Skeletal muscle tissue (tissue), 3 donors: ENCODE measurements at regions not wholly inside any gene's neighbourhood (a gene's known extent, or its start where the extent isn't known, plus 50 kb on each side); places are given as distances from the start of the nearest gene placed in this dataset.

Experiments used
- H3K27ac ChIP-seq: one replicate; pipeline ENCODE4 v1.7.0; 2013; ENCODE audit warnings: mild to moderate bottlenecking, low read depth, low read length, inconsistent platforms
- H3K27me3 ChIP-seq, 3 donors: one replicate each; pipeline ENCODE4 v1.7.0; 2013; ENCODE audit warnings: low read length in 3 of 3; ENCODE audit not compliant: control insufficient read depth in 3 of 3, insufficient read depth in 3 of 3
- H3K36me3 ChIP-seq, 3 donors: one replicate each; pipeline ENCODE4 v1.7.0; 2013; ENCODE audit warnings: low read length in 3 of 3; ENCODE audit not compliant: control insufficient read depth in 3 of 3, insufficient read depth in 3 of 3
- H3K4me1 ChIP-seq, 3 donors: one replicate each; pipeline ENCODE4 v1.7.0; 2013; ENCODE audit warnings: low read length in 3 of 3, mild to moderate bottlenecking in 3 of 3; ENCODE audit not compliant: control insufficient read depth in 3 of 3, insufficient read depth in 3 of 3
- H3K4me3 ChIP-seq, 3 donors: one replicate each; pipeline ENCODE4 v1.7.0; 2013; ENCODE audit warnings: low read length in 3 of 3
- H3K9ac ChIP-seq, 3 donors: one replicate each; pipeline ENCODE4 v1.7.0; 2013; ENCODE audit warnings: low read length in 3 of 3, mild to moderate bottlenecking in 3 of 3, moderate library complexity in 2 of 3, low read depth in 1 of 3
- H3K9me3 ChIP-seq, 3 donors: one replicate each; pipeline ENCODE4 v1.7.0; 2013; ENCODE audit warnings: low read length in 3 of 3; ENCODE audit not compliant: control insufficient read depth in 3 of 3
- donor health status: Osteomylitis.

DNA sequence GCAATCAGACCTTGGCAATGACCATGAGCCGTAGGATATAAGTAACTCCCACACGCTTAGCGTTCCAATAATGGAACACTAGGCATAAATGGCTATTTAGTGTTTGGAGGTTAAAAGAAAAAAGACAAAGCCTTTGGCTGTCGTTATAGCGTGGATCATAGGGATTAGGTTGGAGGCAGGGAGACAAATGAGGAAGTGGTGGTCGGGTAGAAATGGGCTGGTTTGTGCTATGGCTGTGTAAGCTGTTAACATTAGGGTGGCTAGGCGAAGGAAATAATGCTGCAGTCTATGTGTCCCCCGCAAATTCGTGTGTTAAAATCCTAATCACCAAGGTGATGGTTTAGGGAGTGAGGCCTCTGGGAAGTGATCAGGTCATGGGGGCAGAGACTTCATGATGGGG, 120.4 kb upstream of the IRX6 start:
- no peak overlapping the region for H3K9ac ChIP-seq
- no peak overlapping the region for H3K4me3 ChIP-seq
- H3K27me3 ChIP-seq = peaks cover 0 to 3% (median 0%) of the 10 kb centered on the region in 3 donors
- H3K9me3 ChIP-seq = no peaks in the 10 kb centered on the region
- no peak overlapping the region for H3K27ac ChIP-seq
- no peaks in the 10 kb centered on the region for H3K36me3 ChIP-seq
- no peaks in the 10 kb centered on the region for H3K4me1 ChIP-seq

DNA sequence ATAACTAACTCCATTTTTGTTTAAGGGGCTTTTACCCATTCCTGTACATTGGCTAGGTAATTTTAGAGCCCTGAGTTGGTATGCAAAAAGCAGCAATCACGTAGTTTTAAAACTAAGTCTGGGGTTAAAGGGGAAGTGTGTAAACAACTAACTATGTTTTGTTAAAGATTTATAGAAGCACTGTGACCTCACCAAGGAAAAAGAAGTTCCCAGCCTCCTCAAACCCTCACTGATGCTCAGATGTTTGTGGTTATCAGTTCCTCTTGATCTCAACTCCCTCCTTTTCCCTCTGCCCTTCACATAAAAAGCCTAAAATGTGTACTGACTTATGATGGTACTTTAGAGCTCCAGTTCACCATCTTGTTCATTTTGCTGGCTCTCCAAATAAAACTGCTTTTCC, 119.9 kb upstream of the IRX6 start:
- no peaks in the 10 kb centered on the region for H3K4me1 ChIP-seq
- no peak overlapping the region for H3K27ac ChIP-seq
- no peak overlapping the region for H3K9ac ChIP-seq
- peaks cover 0 to 3% (median 0%) of the 10 kb centered on the region in 3 donors for H3K27me3 ChIP-seq
- no peak overlapping the region for H3K4me3 ChIP-seq
- H3K9me3 ChIP-seq = no peaks in the 10 kb centered on the region
- H3K36me3 ChIP-seq = no peaks in the 10 kb centered on the region

DNA sequence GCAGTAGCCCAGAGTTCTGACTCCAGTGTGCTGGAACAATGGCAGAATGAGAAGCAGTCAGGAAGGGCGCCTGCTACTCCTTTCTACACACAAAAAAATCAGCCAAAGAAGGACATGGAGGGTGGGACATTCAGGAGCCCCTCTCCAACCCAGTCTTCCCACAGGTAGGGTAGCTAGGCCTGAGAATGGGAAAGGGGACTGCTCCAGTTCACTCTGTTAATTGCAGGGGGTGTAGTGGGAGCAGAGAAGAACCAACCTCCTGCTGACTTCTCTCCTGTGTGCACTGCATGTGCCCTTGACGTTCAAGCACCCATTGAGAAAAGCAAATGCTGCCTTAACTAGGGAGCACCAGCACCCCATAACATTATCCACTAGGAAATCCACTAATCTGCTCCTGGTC, 119.1 kb upstream of the IRX6 start:
- no peaks in the 10 kb centered on the region for H3K36me3 ChIP-seq
- no peak overlapping the region for H3K27ac ChIP-seq
- H3K4me1 ChIP-seq = no peaks in the 10 kb centered on the region
- no peak overlapping the region for H3K9ac ChIP-seq
- H3K27me3 ChIP-seq = peaks cover 0 to 3% (median 0%) of the 10 kb centered on the region in 3 donors
- H3K9me3 ChIP-seq = no peaks in the 10 kb centered on the region
- no peak overlapping the region for H3K4me3 ChIP-seq

DNA sequence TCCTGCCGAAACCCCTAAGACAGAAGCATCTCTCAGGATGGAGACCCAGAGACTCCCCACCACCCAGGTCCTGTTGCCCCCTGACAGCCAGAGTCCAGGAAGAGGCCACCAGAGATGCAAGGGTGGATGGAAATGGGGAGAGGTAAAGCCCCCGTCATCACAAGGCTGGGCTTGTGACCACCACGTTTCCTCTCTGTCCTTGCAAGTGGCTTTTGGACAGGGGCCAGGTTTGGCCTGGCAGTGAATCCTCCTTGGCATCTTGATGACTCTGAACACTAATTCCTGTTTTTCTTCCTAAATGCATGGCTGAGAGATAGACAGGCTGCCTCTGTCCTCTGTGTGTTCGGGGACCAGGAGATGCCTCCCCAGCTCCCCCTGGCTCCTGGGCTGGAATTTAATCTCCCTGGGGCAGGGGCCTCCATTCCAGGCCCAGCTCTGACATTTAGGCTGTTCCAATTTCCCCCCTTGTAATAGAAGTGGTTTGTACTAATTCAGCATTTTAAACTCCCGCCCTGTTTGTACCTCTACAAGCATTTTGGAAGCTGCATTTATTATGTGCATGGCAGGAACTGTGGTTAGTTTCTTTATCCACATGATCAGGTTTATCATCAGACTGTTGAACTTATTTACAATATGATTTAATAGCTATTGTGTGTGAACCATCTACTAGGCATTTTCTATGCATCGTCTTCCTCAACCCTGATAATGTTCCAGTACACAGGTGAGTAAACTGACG, 116.1 kb upstream of the IRX6 start:
- no peak overlapping the region for H3K4me3 ChIP-seq
- H3K27ac ChIP-seq = no peak overlapping the region
- H3K9ac ChIP-seq = no peak overlapping the region
- no peaks in the 10 kb centered on the region for H3K4me1 ChIP-seq
- H3K27me3 ChIP-seq = peaks cover 0 to 3% (median 0%) of the 10 kb centered on the region in 3 donors
- no peaks in the 10 kb centered on the region for H3K36me3 ChIP-seq
- H3K9me3 ChIP-seq = no peaks in the 10 kb centered on the region

DNA sequence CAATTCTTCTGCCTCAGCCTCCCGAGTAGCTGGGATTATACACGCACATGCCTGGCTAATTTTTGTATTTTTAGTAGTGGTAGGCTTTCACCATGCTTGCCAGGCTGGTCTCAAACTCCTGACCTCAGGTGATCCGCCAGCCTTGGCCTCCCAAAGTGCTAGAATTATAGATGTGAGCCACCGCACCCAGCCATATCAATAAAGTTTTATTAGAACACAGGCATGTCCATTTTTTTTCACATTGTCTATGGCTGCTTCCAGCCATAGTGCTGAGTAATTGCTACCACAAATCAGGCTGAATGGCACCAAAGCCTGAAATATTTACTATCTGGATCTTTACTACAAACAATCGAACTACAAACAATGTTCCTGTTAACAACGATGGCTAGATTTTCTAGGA, 114.4 kb upstream of the IRX6 start:
- Histone ChIP-seq H3K36me3 (no peaks in the 10 kb centered on the region), H3K4me3 (no peak overlapping the region), H3K9ac (no peak overlapping the region), H3K4me1 (no peaks in the 10 kb centered on the region), H3K27me3 (peaks cover 0 to 3% (median 0%) of the 10 kb centered on the region in 3 donors), H3K9me3 (no peaks in the 10 kb centered on the region), H3K27ac (no peak overlapping the region)

DNA sequence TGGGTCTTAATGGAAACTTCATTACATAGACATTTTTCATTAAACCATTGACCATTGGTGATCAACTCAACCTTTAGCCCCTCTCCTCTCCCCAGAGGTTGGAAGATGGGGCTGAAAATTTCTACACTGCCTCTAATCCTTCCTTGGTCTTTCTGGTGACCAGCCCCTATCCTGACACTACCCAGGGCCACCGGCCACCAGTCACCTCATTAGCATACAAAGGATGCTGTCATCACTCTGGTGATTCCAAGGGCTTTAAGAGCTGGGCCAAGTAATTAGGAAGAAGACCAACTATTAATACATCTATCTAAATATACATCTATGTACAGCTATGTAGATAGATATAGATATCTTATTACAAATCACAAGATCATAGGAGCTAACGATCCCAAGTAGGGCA, 111.2 kb upstream of the IRX6 start:
- no peak overlapping the region for H3K27ac ChIP-seq
- H3K27me3 ChIP-seq = no peaks in the 10 kb centered on the region
- H3K9ac ChIP-seq = no peak overlapping the region
- no peak overlapping the region for H3K4me3 ChIP-seq
- no peaks in the 10 kb centered on the region for H3K4me1 ChIP-seq
- no peaks in the 10 kb centered on the region for H3K36me3 ChIP-seq
- H3K9me3 ChIP-seq = no peaks in the 10 kb centered on the region

DNA sequence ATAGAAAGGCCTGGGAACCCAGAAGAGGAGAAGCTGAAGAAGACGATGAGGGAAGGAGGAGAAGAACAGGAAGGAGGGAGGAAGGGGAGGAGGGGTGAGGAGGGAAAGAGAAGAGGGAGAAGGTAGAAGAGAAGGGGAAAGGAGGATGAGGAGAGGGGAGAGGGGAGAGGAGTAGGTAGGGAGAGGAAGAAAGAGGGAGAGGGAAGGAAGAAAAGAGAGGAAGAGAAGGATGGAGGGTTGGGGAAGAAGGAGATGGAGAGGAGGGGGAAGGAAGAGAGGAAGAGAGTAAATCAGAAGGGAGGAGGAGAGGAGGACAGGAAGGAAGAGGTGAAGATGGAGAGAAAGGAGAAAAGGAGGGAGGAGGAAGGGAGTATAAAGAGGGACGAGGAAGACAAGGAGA, 109.6 kb upstream of the IRX6 start:
- no peaks in the 10 kb centered on the region for H3K4me1 ChIP-seq
- no peaks in the 10 kb centered on the region for H3K9me3 ChIP-seq
- no peaks in the 10 kb centered on the region for H3K27me3 ChIP-seq
- H3K4me3 ChIP-seq = no peak overlapping the region
- H3K36me3 ChIP-seq = no peaks in the 10 kb centered on the region
- no peak overlapping the region for H3K27ac ChIP-seq
- no peak overlapping the region for H3K9ac ChIP-seq

DNA sequence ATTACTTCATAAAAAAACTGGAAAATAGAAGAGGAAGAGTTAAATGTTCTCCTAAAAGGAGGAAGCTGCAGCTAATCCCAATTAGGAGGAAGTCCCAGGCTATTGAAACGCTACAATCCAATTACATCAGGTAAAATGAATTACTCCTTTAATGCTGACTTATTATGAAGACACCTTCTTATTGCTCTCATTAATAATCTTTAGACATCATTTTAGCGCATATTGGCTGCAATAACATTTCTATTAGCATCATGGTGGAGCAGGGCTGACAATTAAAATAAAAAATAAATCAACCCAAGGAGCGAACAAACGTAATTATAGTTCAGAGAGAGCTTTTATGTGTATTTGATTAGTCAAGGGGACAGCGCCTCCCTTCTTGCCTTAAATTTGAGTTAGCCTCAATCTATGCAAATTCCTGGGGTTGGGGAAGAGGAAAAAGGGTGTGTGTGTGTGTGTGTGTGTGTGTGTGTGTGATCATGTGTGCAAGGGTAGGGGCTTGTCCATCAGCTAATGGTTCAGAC, 109.0 kb upstream of the IRX6 start:
- Histone ChIP-seq H3K27ac (no peak overlapping the region), H3K4me3 (no peak overlapping the region), H3K36me3 (no peaks in the 10 kb centered on the region), H3K4me1 (no peaks in the 10 kb centered on the region), H3K9me3 (no peaks in the 10 kb centered on the region), H3K27me3 (no peaks in the 10 kb centered on the region), H3K9ac (no peak overlapping the region)

DNA sequence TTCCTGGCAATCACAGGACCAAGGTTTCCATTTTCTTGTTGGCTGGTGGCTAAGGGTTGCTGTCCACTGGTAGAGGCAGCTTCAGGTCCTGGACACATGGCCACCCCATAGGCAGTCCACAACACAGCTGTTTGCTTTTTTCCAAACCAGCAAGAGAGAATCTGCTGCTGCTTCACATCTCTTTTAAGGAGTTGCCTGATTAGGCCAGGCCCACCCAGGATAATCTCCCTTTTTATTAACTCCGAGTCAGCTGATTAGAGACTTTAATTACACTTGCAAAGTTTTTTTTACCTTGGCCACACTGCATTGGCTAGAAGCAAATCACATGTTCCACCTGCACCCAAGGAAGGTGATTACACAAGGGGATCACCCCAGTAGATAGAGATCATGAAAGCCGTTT, 106.6 kb upstream of the IRX6 start:
- H3K27ac ChIP-seq = no peak overlapping the region
- H3K4me3 ChIP-seq = no peak overlapping the region
- H3K27me3 ChIP-seq = no peaks in the 10 kb centered on the region
- H3K9me3 ChIP-seq = no peaks in the 10 kb centered on the region
- H3K9ac ChIP-seq = no peak overlapping the region
- H3K36me3 ChIP-seq = no peaks in the 10 kb centered on the region
- H3K4me1 ChIP-seq = no peaks in the 10 kb centered on the region

DNA sequence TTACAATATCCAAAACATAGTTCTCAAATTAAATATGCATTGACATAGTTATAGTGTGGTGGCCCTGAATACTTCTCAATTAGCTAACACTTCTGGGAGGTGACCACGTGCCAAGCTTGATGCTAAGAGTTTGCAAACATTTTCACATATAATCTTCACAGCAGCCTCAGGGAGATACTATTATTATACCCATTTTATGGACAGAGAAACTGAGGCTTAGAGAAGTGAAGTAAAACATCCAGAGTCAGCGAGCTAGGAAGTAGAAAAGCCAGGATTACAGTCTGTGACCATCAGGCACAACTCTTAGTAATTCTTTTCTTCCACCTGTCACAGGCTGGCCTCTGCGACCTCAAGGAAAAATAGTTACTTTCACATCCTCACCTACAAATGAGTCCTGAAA, 102.2 kb upstream of the IRX6 start:
- no peaks in the 10 kb centered on the region for H3K36me3 ChIP-seq
- H3K27me3 ChIP-seq = no peaks in the 10 kb centered on the region
- H3K27ac ChIP-seq = no peak overlapping the region
- H3K4me1 ChIP-seq = no peaks in the 10 kb centered on the region
- peaks cover 0 to 7% (median 0%) of the 10 kb centered on the region in 3 donors for H3K9me3 ChIP-seq
- no peak overlapping the region for H3K9ac ChIP-seq
- H3K4me3 ChIP-seq = no peak overlapping the region
